ENCODE measurements at regions not wholly inside any gene's neighbourhood (a gene's known extent, or its start where the extent isn't known, plus 50 kb on each side); places are given as distances from the start of the nearest gene placed in this dataset.
"Not testable (repeated sequence)": the region's sequence is repeated elsewhere in the genome, so short reads cannot be mapped to it uniquely, and the experiment has no call there.

GRCh38 chr15:44817797-44818196 lies 81.5 kb downstream of the TRIM69 start:
- not testable (repeated sequence) for H3K27me3 Mint-ChIP-seq; ATAC-seq; DNase-seq; H3K4me3 Mint-ChIP-seq; H3K36me3 Mint-ChIP-seq (ENCODE audit: low read depth); H3K27ac Mint-ChIP-seq; H3K4me1 Mint-ChIP-seq; H3K9me3 Mint-ChIP-seq

GRCh38 chr15:44819331-44819987 lies 83.1 kb downstream of the TRIM69 start:
- DNase-seq: not testable (repeated sequence)

DNA sequence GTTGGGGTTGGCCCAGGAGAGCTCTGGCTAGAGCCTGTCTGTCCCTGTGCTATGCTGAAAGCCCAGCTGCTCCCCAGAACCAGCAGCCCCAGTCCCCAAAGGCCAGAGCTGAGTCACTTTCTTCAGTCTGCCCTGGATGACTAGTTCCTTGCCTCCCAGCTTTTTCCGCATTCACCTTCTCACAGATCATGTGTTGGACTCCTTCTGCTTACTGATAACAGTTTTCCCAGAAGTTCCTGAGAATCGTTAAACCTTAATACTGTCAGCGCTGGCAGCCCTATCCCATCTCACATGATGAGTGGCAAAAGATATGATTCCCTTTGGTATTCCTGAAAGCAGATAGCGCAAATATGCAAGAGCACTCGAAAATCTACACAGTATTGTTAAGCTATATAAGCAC lies 84.2 kb downstream of the TRIM69 start:
- not testable (repeated sequence) for H3K9me3 Mint-ChIP-seq; H3K4me1 Mint-ChIP-seq; ATAC-seq; H3K36me3 Mint-ChIP-seq (ENCODE audit: low read depth); H3K27me3 Mint-ChIP-seq; H3K27ac Mint-ChIP-seq; DNase-seq; H3K4me3 Mint-ChIP-seq

More at GRCh38 chr15:44819331-44819987, 83.1 kb downstream of the TRIM69 start:
- H3K27ac Mint-ChIP-seq; H3K9me3 Mint-ChIP-seq; H3K36me3 Mint-ChIP-seq (ENCODE audit: low read depth); H3K27me3 Mint-ChIP-seq; H3K4me1 Mint-ChIP-seq; H3K4me3 Mint-ChIP-seq: not testable (repeated sequence)
- peak; percentile 28 for ATAC-seq

DNA sequence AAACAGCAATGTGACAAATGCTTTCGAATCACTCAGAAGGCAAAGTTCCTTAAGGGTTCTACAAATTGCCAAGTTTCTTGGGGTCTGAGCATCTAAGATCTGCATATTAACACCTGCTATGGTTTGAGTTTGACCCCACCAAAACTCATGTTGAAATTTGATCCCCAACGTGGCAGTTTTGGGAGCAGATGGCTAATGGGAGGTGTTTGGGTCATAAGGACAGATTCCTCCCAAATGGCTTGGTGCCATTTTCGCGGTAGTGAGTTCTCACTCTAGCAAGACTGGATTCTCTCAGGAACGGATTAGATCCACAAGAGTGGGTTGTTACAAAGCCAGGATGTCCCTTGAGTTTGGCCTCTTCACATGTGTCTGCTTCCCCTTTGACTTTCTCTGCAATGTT lies 84.6 kb downstream of the TRIM69 start:
- H3K36me3 Mint-ChIP-seq (ENCODE audit: low read depth); H3K9me3 Mint-ChIP-seq; DNase-seq; H3K4me3 Mint-ChIP-seq; H3K27me3 Mint-ChIP-seq; H3K4me1 Mint-ChIP-seq; H3K27ac Mint-ChIP-seq; ATAC-seq: not testable (repeated sequence)

DNA sequence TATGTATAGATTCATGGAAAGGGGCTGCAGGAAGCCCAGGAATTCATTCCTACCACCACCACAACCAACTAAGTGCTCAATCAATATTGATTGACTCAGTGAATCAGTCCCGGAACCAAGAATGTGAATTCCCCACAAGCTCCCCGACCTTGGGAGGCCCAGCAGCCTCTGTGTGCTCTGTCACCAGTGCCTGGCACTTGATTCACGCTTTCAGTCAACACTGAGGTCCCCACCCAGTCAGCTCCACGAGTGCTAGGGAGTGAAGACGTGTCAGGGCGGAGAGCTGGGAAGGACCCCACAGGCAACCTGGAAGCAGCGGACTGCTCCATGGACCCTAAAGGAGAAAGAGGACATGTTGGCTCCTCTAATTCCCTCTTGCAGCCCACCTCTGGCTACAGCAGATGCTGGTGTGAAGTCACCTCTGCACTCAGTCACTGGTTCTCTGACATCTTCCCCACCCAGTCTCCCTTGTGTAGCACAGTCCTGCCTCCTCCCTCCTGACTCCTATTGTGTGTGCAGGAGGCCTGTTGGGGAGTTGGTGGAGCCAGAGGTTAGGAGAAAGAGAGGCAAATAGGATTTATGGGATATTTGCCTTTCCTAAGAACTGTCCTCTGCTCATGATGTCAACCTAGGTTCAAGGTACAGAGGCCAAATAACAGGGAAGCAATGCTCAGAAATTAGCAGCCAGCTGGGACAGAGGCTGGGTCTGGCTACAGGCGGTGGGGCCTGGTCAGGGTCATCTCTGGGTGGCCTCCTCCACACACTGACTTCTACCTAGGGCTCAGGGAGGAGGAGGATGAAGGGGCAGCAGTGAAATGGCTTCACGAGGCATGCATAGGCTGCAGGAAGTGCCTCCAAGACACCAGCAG lies 88.2 kb downstream of the TRIM69 start:
- H3K4me3 Mint-ChIP-seq; H3K9me3 Mint-ChIP-seq; H3K27me3 Mint-ChIP-seq; DNase-seq; H3K27ac Mint-ChIP-seq; H3K36me3 Mint-ChIP-seq (ENCODE audit: low read depth); ATAC-seq; H3K4me1 Mint-ChIP-seq: not testable (repeated sequence)

DNA sequence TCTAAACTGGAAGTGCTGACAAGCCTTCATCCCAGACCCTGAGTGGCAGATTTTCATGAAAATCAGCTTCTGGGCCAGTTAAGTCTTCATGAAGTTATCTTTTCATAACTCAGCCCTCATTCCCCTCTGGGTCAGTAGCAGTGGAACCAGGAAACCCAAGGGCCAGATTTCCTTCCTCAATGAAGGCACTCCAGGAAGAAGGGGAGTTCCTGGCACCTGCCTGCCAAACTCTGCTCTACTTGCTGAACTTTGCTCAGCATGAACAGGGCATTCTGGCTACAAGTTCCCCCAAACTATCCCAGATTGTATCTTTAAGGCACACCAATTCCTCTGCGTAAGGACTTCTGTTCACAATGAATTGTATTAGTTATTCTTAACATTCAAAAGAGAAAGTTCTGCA lies 90.3 kb downstream of the TRIM69 start:
- not testable (repeated sequence) for H3K27ac Mint-ChIP-seq; H3K9me3 Mint-ChIP-seq; DNase-seq; H3K4me3 Mint-ChIP-seq; ATAC-seq; H3K27me3 Mint-ChIP-seq; H3K36me3 Mint-ChIP-seq (ENCODE audit: low read depth)
- peaks cover 10% of the 10 kb centered on the region for H3K4me1 Mint-ChIP-seq

DNA sequence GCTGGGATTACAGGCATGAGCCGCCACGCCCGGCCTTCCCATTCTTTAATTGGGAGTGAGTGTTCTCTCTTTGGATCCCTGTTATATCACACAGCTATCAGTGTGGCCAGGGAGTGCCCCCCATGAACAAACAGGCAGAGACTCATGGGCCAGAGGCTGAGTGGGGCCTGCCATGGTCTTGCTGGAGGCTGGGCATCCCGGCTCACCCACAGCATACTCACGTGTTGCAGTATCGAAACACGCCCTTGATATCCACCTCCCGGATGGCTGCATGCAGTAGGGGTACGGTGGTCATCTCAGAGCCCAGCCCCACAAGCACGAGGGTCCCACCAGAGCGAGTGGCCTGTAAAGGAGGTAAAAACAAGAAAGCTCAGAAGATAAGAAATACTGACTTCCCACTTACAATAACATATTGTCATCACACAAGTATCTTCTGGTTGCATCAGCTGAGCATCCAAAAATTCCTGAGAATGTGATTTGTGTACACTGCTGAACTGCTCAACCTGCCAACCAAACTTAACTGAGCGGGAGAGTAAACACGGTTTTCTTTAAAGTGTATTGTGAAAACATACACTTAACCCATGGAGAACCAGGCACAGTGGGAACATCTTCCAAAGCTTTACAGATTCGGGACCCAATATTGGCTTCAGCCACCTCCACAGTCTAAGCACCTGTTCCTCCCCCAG lies 92.0 kb downstream of the TRIM69 start:
- not testable (repeated sequence) for DNase-seq; H3K4me3 Mint-ChIP-seq; H3K36me3 Mint-ChIP-seq (ENCODE audit: low read depth); H3K27ac Mint-ChIP-seq; ATAC-seq; H3K27me3 Mint-ChIP-seq; H3K9me3 Mint-ChIP-seq
- peaks cover 13% of the 10 kb centered on the region for H3K4me1 Mint-ChIP-seq

DNA sequence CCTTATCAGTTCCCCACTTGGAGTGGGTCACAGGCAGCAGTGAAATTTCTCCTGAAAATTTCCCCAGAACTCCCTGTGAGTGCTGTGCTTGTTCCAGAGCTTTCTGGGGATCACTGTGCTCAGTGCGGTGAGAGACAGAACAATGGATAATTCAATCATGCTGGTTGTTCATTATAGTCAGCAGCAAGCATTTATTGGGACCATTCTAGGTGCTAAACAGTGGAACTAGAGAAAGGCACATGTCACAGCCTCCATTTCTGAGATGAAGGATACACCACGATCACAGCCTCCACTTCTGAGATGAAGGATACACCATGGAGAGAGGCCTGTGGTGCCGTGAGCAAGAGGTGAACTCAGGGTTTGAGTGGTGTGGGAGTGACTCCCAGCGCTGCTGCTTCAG lies 92.8 kb downstream of the TRIM69 start:
- DNase-seq; H3K9me3 Mint-ChIP-seq; H3K27me3 Mint-ChIP-seq; ATAC-seq; H3K36me3 Mint-ChIP-seq (ENCODE audit: low read depth); H3K4me3 Mint-ChIP-seq; H3K27ac Mint-ChIP-seq: not testable (repeated sequence)
- peaks cover 13% of the 10 kb centered on the region for H3K4me1 Mint-ChIP-seq

DNA sequence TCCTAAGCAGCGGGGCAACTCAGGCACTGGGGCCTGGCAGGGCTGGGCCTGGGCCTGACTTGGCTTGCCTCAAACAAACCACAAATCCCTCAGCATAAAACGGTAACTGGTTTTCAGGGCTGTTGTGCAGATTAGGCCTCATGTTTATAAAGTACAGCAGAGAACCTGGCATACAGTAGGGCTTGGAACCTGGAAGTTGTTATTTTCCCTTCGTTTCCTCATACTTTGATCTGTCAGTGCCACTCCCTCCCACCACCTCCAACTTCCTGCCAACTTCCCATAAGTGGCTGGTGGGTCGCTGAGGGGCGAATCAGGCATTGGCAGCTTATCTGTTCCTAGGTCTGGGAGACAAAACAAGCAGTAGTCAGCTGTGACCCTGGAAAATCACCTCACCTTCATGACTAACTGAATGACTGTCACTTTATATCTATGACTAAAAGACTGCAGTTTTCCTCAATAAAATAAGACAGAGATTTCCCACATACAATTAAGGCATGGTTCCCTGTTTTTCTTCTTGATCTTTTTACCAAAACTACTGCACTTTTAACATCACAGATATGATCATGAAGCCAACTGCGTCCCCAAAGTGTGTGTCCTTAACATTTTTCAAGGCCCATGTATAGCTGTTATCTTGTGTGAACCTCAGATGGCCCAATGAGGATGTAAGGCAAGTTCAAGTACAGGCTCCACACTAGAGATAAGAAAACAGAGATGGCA lies 94.5 kb downstream of the TRIM69 start:
- not testable (repeated sequence) for H3K9me3 Mint-ChIP-seq; H3K27me3 Mint-ChIP-seq; H3K36me3 Mint-ChIP-seq (ENCODE audit: low read depth); H3K4me3 Mint-ChIP-seq
- ATAC-seq (peak; percentile 51), DNase-seq (peak; percentile 8)
- Mint-ChIP-seq H3K4me1 (peaks cover 13% of the 10 kb centered on the region), H3K27ac (peak overlapping the region; percentile 75)

DNA sequence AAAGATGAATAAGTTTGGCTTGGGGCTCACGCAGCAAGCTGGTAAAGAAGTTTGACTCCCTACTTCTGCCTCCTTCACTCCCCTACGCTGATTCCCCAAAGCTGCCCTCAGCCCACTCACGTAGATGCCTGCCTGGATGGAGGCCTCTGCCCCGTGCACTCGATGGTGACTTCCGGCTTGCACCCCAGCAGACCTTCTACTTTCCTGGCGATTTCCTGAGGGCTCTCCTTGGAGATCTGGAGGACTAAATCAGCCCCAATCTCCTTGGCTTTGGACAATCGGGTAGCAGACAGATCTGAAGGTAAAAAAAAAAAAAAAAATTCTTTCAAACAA lies 95.0 kb downstream of the TRIM69 start:
- not testable (repeated sequence) for H3K4me3 Mint-ChIP-seq; H3K27me3 Mint-ChIP-seq; ATAC-seq; H3K27ac Mint-ChIP-seq; H3K9me3 Mint-ChIP-seq; H3K36me3 Mint-ChIP-seq (ENCODE audit: low read depth); DNase-seq
- H3K4me1 Mint-ChIP-seq: peaks cover 13% of the 10 kb centered on the region

GRCh38 chr15:44832133-44832532 lies 95.8 kb downstream of the TRIM69 start:
- not testable (repeated sequence) for H3K4me3 Mint-ChIP-seq; H3K9me3 Mint-ChIP-seq; ATAC-seq; H3K27ac Mint-ChIP-seq; DNase-seq; H3K36me3 Mint-ChIP-seq (ENCODE audit: low read depth); H3K27me3 Mint-ChIP-seq
- H3K4me1 Mint-ChIP-seq: peaks cover 13% of the 10 kb centered on the region

- H3K4me3 Mint-ChIP-seq; H3K36me3 Mint-ChIP-seq (ENCODE audit: low read depth); DNase-seq; H3K9me3 Mint-ChIP-seq; ATAC-seq; H3K27ac Mint-ChIP-seq; H3K27me3 Mint-ChIP-seq: not testable (repeated sequence)
- peaks cover 13% of the 10 kb centered on the region for H3K4me1 Mint-ChIP-seq
Observed at GRCh38 chr15:44833081-44833480, 96.8 kb downstream of the TRIM69 start.

- H3K27me3 Mint-ChIP-seq, H3K9me3 Mint-ChIP-seq: not testable (repeated sequence)
Observed at GRCh38 chr15:44833761-44834160, 97.4 kb downstream of the TRIM69 start.

DNA sequence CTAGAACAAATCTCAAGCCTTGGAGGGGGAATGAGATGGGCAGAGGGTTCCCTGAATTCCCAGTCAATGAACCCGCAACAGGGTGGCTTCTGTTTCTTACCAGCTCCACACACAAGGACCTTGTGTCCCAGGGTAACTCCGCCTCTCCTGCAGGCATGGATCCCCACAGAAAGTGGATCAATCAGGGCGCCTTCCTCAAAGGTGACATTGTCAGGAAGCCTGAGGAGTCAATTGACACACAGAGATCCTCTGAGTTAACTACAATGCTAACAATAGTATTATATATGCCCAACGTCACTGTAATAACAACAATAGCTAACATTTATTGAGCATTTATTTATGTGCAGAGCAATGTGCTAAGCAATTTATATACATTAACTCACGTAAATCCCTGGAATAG lies 98.8 kb downstream of the TRIM69 start:
- H3K27ac Mint-ChIP-seq; H3K27me3 Mint-ChIP-seq; H3K9me3 Mint-ChIP-seq; H3K4me3 Mint-ChIP-seq; ATAC-seq; H3K36me3 Mint-ChIP-seq (ENCODE audit: low read depth); DNase-seq: not testable (repeated sequence)
- peaks cover 19% of the 10 kb centered on the region for H3K4me1 Mint-ChIP-seq

More at GRCh38 chr15:44833761-44834160, 97.4 kb downstream of the TRIM69 start:
- not testable (repeated sequence) for H3K36me3 Mint-ChIP-seq (ENCODE audit: low read depth); H3K27ac Mint-ChIP-seq; DNase-seq; ATAC-seq; H3K4me3 Mint-ChIP-seq
- peaks cover 15% of the 10 kb centered on the region for H3K4me1 Mint-ChIP-seq

Measured in activated naive CD8-positive, alpha-beta T cell treated with anti-CD3 and anti-CD28 coated beads, Interleukin-2, amount 50 U/mL, for 24 hours (primary cell).